Endothelial cell of umbilical vein (primary cell): ENCODE measurements at regions not wholly inside any gene's neighbourhood (a gene's known extent, or its start where the extent isn't known, plus 50 kb on each side); places are given as distances from the start of the nearest gene placed in this dataset.

Experiments
- CTCF ChIP-seq, 2 donors: IDR thresholded peaks; 1 replicate in 1 of 2; 2 replicates in 1 of 2; pipeline ENCODE4 v1.5.1; 2011; ENCODE audit warnings: low read length in 2 of 2, mild to moderate bottlenecking in 2 of 2, moderate library complexity in 2 of 2, control low read depth in 1 of 2, inconsistent platforms in 1 of 2, low read depth in 1 of 2; ENCODE audit not compliant: insufficient read depth in 1 of 2; ENCODE audit errors: extremely low read depth in 1 of 2
- EZH2 ChIP-seq: IDR thresholded peaks from 2 replicates; pipeline ENCODE4 v1.6.1; 2012; ENCODE audit warnings: borderline replicate concordance, low read depth, mild to moderate bottlenecking, moderate library complexity, low read length, inconsistent platforms; ENCODE audit not compliant: severe bottlenecking
- FOS ChIP-seq: IDR thresholded peaks from 2 replicates; pipeline ENCODE4 v1.6.1; 2011; ENCODE audit warnings: mild to moderate bottlenecking, low read length, moderate library complexity, borderline replicate concordance; ENCODE audit not compliant: insufficient read depth
- GATA2 ChIP-seq: IDR thresholded peaks from 2 replicates; pipeline ENCODE4 v1.7.0; 2011; ENCODE audit warnings: low read depth, mild to moderate bottlenecking, moderate library complexity, mixed read lengths, low read length; ENCODE audit not compliant: insufficient read length, insufficient read depth
- JUN ChIP-seq: IDR thresholded peaks from 2 replicates; pipeline ENCODE4 v1.6.1; 2011; ENCODE audit warnings: borderline replicate concordance, low read depth; ENCODE audit not compliant: insufficient read length, insufficient read depth
- MAX ChIP-seq: IDR thresholded peaks from 2 replicates; pipeline ENCODE4 v1.6.1; 2011; ENCODE audit not compliant: insufficient read depth, insufficient read length
- MYC ChIP-seq: IDR thresholded peaks from one replicate; pipeline ENCODE4 v1.6.1; 2011; ENCODE audit warnings: mild to moderate bottlenecking, low read depth, low read length
- POLR2A ChIP-seq: IDR thresholded peaks from 2 replicates; pipeline ENCODE4 v1.6.1; 2012; ENCODE audit warnings: low read depth, mild to moderate bottlenecking, control low read depth, low read length
- POLR2AphosphoS5 ChIP-seq: IDR thresholded peaks from 2 replicates; pipeline ENCODE4 v1.6.1; 2012; ENCODE audit warnings: low read depth, mild to moderate bottlenecking, control low read depth, low read length, moderate library complexity; ENCODE audit not compliant: insufficient read depth

GRCh38 chr18:56316727-56317126 is 321.7 kb downstream of the TXNL1 start:
- no peak for TF ChIP-seq CTCF (IDR thresholded peaks at IDR 0.05; ENCODE audit: extremely low read depth in 1 of 2, insufficient read depth in 1 of 2, low read depth in 1 of 2, low read length in 2 of 2)
- TF ChIP-seq JUN, result no peak
- TF ChIP-seq POLR2A, result no peak
- no peak for TF ChIP-seq POLR2AphosphoS5
- TF ChIP-seq FOS, result no peak
- TF ChIP-seq MYC, result no peak
- no peak for TF ChIP-seq MAX
- no peak for TF ChIP-seq EZH2
- no peak for TF ChIP-seq GATA2
